ENCODE measurements at regions not wholly inside any gene's neighbourhood (a gene's known extent, or its start where the extent isn't known, plus 50 kb on each side); places are given as distances from the start of the nearest gene placed in this dataset.

DNA sequence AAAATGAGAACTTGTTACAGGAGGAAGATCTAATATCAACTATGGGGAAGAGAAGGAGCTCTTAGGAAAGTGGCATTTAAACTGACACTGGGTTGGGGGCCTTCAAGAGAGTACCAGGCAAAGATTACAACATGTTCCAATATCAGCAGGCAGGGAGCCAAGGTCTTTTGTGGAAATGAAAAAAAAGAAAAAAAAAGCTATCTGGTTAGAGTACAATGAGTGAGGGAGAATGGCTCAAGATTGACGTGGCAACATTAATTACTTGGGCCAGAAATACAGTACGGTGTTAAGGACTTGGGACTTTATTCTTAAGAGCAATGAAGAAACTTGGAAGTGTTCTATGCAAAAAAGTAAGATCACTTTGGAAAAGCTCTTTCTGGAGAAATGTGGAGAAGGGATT, 132.3 kb upstream of the CDK1 start:
- Histone ChIP-seq H4K20me1 (ENCODE audit: insufficient read depth, low read length) (no peaks in the 10 kb centered on the region), H3K36me3 (ENCODE audit: insufficient read depth, low read length) (no peaks in the 10 kb centered on the region), H3K4me1 (ENCODE audit: insufficient read depth, low read length) (no peaks in the 10 kb centered on the region), H3K4me3 (ENCODE audit: low read depth in 1 of 2, low read length in 2 of 2) (no peak overlapping the region), H2AFZ (ENCODE audit: low read depth, low read length) (no peak overlapping the region), H3K4me2 (ENCODE audit: insufficient read depth, low read length) (no peak overlapping the region), H3K9me3 (ENCODE audit: insufficient read depth, low read length, severe bottlenecking) (no peaks in the 10 kb centered on the region), H3K9ac (ENCODE audit: low read depth, low read length) (no peak overlapping the region), H3K27ac (ENCODE audit: low read length) (no peak overlapping the region), H3K27me3 (ENCODE audit: insufficient read depth, low read length, poor library complexity) (peaks cover 7% of the 10 kb centered on the region), H3K79me2 (ENCODE audit: insufficient read depth, low read length) (no peaks in the 10 kb centered on the region)
- no peak for TF ChIP-seq EZH2 (IDR thresholded peaks at IDR 0.05; ENCODE audit: borderline replicate concordance, low read depth, low read length, severe bottlenecking)
- TF ChIP-seq CTCF (IDR thresholded peaks at IDR 0.05; ENCODE audit: borderline replicate concordance, extremely low read depth, low read length, poor library complexity, severe bottlenecking), result no peak
- ATAC-seq (ENCODE audit: insufficient read depth, low read depth) (no peak), DNase-seq (no peak)

- Histone ChIP-seq H3K79me2 (ENCODE audit: insufficient read depth, low read length) (no peaks in the 10 kb centered on the region), H2AFZ (ENCODE audit: low read depth, low read length) (no peak overlapping the region), H3K27ac (ENCODE audit: low read length) (no peak overlapping the region)
Observed at GRCh38 chr10:60644436-60645130, 133.7 kb upstream of the CDK1 start.

DNA sequence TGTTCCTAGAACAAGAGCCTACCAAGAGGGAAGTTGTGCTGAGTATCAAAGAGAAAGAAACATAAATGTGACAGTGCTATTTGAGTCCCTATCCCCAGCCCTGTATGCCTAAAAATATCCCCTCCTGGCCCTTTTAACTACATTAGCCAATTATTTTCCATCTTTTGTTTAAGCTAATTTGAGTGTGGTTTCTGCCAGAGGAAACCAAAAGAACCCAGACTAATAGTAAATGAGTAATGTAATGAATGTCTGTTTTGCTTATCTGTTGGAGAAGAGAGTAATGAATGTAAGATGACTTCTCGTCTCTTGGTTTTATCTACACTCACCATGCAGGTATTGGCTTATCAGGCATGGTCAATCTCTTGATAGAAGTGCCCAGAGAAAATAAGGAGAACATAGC, 134.4 kb upstream of the CDK1 start:
- no peaks in the 10 kb centered on the region for H3K36me3 ChIP-seq (ENCODE audit: insufficient read depth, low read length)
- no peak for ATAC-seq (ENCODE audit: insufficient read depth, low read depth)
- H3K4me1 ChIP-seq (ENCODE audit: insufficient read depth, low read length), result no peaks in the 10 kb centered on the region
- no peak overlapping the region for H3K27ac ChIP-seq (ENCODE audit: low read length)
- no peak overlapping the region for H3K4me2 ChIP-seq (ENCODE audit: insufficient read depth, low read length)
- peaks cover 7% of the 10 kb centered on the region for H3K27me3 ChIP-seq (ENCODE audit: insufficient read depth, low read length, poor library complexity)
- no peak overlapping the region for H3K4me3 ChIP-seq (ENCODE audit: low read depth in 1 of 2, low read length in 2 of 2)
- no peak overlapping the region for H3K9ac ChIP-seq (ENCODE audit: low read depth, low read length)
- no peak for DNase-seq
- no peaks in the 10 kb centered on the region for H4K20me1 ChIP-seq (ENCODE audit: insufficient read depth, low read length)
- no peaks in the 10 kb centered on the region for H3K79me2 ChIP-seq (ENCODE audit: insufficient read depth, low read length)
- H3K9me3 ChIP-seq (ENCODE audit: insufficient read depth, low read length, severe bottlenecking), result no peaks in the 10 kb centered on the region
- no peak overlapping the region for H2AFZ ChIP-seq (ENCODE audit: low read depth, low read length)
- TF ChIP-seq CTCF (IDR thresholded peaks at IDR 0.05; ENCODE audit: borderline replicate concordance, extremely low read depth, low read length, poor library complexity, severe bottlenecking) (no peak), EZH2 (IDR thresholded peaks at IDR 0.05; ENCODE audit: borderline replicate concordance, low read depth, low read length, severe bottlenecking) (no peak)

More at GRCh38 chr10:60644436-60645130, 133.7 kb upstream of the CDK1 start:
- H3K36me3 ChIP-seq (ENCODE audit: insufficient read depth, low read length), result no peaks in the 10 kb centered on the region
- no peak overlapping the region for H3K9ac ChIP-seq (ENCODE audit: low read depth, low read length)
- H3K9me3 ChIP-seq (ENCODE audit: insufficient read depth, low read length, severe bottlenecking), result no peaks in the 10 kb centered on the region
- ATAC-seq (ENCODE audit: insufficient read depth, low read depth) (no peak), DNase-seq (no peak)
- peaks cover 7% of the 10 kb centered on the region for H3K27me3 ChIP-seq (ENCODE audit: insufficient read depth, low read length, poor library complexity)
- TF ChIP-seq CTCF (IDR thresholded peaks at IDR 0.05; ENCODE audit: borderline replicate concordance, extremely low read depth, low read length, poor library complexity, severe bottlenecking) (no peak), EZH2 (IDR thresholded peaks at IDR 0.05; ENCODE audit: borderline replicate concordance, low read depth, low read length, severe bottlenecking) (no peak)
- H3K4me2 ChIP-seq (ENCODE audit: insufficient read depth, low read length), result no peak overlapping the region
- H3K4me3 ChIP-seq (ENCODE audit: low read depth in 1 of 2, low read length in 2 of 2), result no peak overlapping the region
- H4K20me1 ChIP-seq (ENCODE audit: insufficient read depth, low read length), result no peaks in the 10 kb centered on the region
- no peaks in the 10 kb centered on the region for H3K4me1 ChIP-seq (ENCODE audit: insufficient read depth, low read length)

Data from DND-41 (cell line).